Fibroblast of skin of abdomen (primary cell): ENCODE measurements at regions not wholly inside any gene's neighbourhood (a gene's known extent, or its start where the extent isn't known, plus 50 kb on each side); places are given as distances from the start of the nearest gene placed in this dataset.

Experiments
- DNase-seq: peaks from one replicate; pipeline ENCODE4 v3.0.0-alpha.2; 2013

GRCh38 chrX:17919896-17920446 lies 58.9 kb upstream of the RAI2 start:
- no peak for DNase-seq

GRCh38 chrX:17917945-17918577 lies 57.0 kb upstream of the RAI2 start:
- DNase-seq: no peak

GRCh38 chrX:17913801-17914200 lies 52.7 kb upstream of the RAI2 start:
- DNase-seq: no peak
